HEK293T (cell line): ENCODE measurements at regions not wholly inside any gene's neighbourhood (a gene's known extent, or its start where the extent isn't known, plus 50 kb on each side); places are given as distances from the start of the nearest gene placed in this dataset.
"Not testable (repeated sequence)": the region's sequence is repeated elsewhere in the genome, so short reads cannot be mapped to it uniquely, and the experiment has no call there.

Experiments
- HDGF ChIP-seq: fragments of 450-650 bp; IDR thresholded peaks from 2 replicates; pipeline ENCODE4 v1.6.1; 2017; ENCODE audit warnings: antibody characterized with exemption, borderline replicate concordance
- TF ChIP-seq, protein P1 (sequence below): fragments of 450-650 bp; IDR thresholded peaks from 2 replicates; pipeline ENCODE4 v1.6.1; 2016

DNA sequence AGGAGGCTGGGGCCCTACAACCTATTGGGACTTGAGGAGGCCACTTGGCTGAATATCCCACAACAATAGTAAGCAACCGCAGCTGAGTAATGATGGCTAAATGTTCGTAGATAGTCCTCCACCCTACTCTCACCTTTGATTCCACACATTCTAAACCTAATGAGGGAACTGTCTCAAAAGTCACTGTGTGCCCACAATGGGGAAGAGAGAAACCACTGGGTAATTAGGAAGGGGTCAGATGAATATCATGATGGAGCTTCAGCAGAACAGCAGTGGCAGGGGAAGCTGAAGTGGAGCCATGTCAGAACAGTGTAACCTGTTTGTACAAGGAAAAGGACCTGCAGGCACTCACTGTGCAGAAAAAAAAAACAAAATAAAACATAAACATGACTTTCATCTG is 81.4 kb upstream of the POMZP3 start:
- not testable (repeated sequence) for TF ChIP-seq HDGF
- TF ChIP-seq, protein P1, sequence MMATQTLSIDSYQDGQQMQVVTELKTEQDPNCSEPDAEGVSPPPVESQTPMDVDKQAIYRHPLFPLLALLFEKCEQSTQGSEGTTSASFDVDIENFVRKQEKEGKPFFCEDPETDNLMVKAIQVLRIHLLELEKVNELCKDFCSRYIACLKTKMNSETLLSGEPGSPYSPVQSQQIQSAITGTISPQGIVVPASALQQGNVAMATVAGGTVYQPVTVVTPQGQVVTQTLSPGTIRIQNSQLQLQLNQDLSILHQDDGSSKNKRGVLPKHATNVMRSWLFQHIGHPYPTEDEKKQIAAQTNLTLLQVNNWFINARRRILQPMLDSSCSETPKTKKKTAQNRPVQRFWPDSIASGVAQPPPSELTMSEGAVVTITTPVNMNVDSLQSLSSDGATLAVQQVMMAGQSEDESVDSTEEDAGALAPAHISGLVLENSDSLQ, result not testable (repeated sequence)
